Loucy (cell line): ENCODE measurements at regions not wholly inside any gene's neighbourhood (a gene's known extent, or its start where the extent isn't known, plus 50 kb on each side); places are given as distances from the start of the nearest gene placed in this dataset.

Experiments
- EZH2phosphoT487 ChIP-seq: fragments of 200-600 bp; IDR thresholded peaks from 2 replicates; pipeline ENCODE4 v1.6.1; 2018; ENCODE audit warnings: antibody characterized with exemption, mild to moderate bottlenecking, moderate library complexity, borderline replicate concordance
- TF ChIP-seq, protein P1 (sequence below): fragments of 200-600 bp; sonication (generic); conservative IDR thresholded peaks from 2 replicates; pipeline ENCODE4 v1.5.1; 2014; ENCODE audit warnings: mild to moderate bottlenecking, antibody characterized with exemption, low read length

GRCh38 chr4:138092060-138092459 lies 150.1 kb downstream of the SLC7A11 start:
- TF ChIP-seq, protein P1, sequence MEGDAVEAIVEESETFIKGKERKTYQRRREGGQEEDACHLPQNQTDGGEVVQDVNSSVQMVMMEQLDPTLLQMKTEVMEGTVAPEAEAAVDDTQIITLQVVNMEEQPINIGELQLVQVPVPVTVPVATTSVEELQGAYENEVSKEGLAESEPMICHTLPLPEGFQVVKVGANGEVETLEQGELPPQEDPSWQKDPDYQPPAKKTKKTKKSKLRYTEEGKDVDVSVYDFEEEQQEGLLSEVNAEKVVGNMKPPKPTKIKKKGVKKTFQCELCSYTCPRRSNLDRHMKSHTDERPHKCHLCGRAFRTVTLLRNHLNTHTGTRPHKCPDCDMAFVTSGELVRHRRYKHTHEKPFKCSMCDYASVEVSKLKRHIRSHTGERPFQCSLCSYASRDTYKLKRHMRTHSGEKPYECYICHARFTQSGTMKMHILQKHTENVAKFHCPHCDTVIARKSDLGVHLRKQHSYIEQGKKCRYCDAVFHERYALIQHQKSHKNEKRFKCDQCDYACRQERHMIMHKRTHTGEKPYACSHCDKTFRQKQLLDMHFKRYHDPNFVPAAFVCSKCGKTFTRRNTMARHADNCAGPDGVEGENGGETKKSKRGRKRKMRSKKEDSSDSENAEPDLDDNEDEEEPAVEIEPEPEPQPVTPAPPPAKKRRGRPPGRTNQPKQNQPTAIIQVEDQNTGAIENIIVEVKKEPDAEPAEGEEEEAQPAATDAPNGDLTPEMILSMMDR: no peak
- TF ChIP-seq EZH2phosphoT487: no peak
